NOMO-1 treated with dmso at 0.1 percent for 144 hours (cell line): ENCODE measurements at regions not wholly inside any gene's neighbourhood (a gene's known extent, or its start where the extent isn't known, plus 50 kb on each side); places are given as distances from the start of the nearest gene placed in this dataset.
"Not testable (repeated sequence)": the region's sequence is repeated elsewhere in the genome, so short reads cannot be mapped to it uniquely, and the experiment has no call there.

Experiments used
- DNase-seq: peaks from one replicate; lab custom pipeline; 2025; ENCODE audit not compliant: unreplicated experiment; lab: John Stamatoyannopoulos, UW

DNA sequence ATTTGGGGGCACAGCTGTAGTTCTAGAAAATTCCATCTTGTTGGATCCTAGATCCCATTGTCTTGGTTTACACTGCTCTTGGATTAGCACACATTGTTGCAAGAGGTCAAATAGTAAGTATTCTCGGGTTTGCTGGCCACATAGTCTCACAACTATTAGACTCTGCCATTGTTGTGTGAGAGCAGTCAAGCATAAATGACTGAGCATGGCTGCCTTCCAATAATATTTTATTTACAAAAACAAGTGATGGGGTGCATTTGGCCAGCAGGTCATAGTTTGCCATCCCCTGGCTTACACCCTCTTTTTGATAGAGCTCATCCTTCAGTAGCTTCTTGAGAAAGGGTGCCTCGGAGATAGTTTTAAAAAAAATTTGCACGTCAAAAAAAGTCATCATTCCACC, 77.9 kb upstream of the ALX4 start:
- no peak for DNase-seq

GRCh38 chr11:44388828-44389657, 79.1 kb upstream of the ALX4 start:
- no peak for DNase-seq

- no peak for DNase-seq
Measured at GRCh38 chr11:44389963-44390605, 80.1 kb upstream of the ALX4 start.

DNA sequence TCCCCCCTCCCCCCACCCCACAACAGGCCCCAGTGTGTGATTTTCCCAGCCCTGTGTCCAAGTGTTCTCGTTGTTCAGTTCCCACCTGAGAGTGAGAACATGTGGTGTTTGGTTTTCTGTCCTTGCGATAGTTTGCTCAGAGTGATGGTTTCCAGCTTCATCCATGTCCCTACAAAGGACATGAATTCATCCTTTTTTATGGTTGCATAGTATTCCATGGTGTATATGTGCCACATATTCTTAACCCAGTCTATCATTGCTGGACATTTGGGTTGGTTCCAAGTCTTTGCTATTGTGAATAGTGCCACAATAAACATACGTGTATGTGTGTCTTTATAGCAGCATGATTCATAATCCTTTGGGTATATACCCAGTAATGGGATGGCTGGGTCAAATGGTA, 81.1 kb upstream of the ALX4 start:
- DNase-seq, result not testable (repeated sequence)

DNA sequence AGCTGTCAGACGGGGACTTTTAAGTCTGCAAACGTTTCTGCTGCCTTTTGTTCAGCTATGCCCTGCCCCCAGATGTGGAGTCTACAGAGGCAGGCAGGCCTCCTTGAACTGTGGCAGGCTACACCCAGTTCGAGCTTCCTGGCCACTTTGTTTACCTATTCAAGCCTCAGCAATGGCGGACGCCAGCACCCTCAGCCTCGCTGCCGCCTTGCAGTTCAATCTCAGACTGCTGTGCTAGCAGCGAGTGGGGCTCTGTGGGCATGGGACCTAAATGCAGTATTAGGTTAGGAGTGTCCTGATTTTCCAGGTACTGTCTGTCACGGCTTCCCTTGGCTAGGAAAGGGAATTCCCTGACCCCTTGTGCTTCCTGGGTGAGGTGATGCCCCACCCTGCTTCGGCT, 86.8 kb upstream of the ALX4 start:
- not testable (repeated sequence) for DNase-seq

GRCh38 chr11:44397586-44398178, 87.7 kb upstream of the ALX4 start:
- DNase-seq, result no peak

DNA sequence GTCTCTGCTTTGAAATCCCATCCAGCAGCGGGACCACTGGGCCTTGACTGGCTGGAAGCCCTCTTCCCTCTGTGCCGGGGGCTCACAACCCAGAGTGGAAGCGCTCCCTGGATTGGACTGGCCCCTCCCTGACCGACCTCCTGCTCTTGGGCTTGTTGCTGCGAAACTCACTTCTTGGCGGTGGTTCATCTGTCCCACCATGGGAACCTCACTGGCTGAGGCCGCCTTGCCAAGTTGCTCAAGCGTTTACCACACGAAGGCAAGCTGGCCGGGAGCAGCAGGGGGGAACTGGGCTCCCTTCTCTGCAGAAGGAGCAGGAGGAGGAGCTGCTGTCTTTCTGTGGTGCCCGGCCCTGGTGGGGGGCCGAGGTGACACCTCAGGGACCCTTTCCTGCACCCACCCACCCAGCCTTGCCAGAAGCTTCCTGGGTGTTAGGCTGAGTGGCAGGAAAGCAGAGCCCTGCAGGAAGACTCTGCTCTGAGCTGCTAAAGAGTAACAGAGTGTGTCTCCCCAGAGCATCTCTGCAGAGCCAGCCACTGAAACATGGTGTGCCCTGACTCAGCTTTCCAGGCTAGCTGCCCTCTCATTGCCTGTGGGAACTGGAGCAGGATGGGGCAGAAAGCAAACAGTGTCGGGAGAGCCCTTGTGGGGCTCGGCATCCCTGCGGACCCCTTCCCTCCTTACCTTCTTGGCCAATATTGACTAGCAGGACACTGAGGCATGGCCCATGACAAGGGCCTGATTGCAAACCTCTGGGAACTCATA, 88.5 kb upstream of the ALX4 start:
- DNase-seq, result no peak

GRCh38 chr11:44399968-44400367, 90.0 kb upstream of the ALX4 start:
- no peak for DNase-seq

DNA sequence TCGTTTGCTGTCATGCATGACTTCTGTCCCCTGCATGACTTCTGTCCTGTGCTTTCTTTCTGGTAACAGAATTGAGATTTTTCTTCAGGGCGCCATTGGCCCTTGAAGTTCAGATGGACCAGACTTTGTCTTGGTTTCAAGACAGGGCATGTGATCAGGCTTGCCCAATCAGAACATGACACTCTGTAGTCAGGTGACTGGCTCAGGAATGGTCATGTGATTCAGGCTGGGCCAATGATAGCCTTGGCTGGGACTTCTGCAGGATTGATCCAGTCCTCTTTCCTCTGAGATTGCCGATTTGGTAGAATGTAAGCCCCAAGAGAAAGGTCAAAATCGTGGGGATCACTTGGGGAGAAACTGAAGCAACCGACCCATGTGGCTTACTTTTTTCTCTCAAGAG, 90.5 kb upstream of the ALX4 start:
- DNase-seq, result no peak

DNA sequence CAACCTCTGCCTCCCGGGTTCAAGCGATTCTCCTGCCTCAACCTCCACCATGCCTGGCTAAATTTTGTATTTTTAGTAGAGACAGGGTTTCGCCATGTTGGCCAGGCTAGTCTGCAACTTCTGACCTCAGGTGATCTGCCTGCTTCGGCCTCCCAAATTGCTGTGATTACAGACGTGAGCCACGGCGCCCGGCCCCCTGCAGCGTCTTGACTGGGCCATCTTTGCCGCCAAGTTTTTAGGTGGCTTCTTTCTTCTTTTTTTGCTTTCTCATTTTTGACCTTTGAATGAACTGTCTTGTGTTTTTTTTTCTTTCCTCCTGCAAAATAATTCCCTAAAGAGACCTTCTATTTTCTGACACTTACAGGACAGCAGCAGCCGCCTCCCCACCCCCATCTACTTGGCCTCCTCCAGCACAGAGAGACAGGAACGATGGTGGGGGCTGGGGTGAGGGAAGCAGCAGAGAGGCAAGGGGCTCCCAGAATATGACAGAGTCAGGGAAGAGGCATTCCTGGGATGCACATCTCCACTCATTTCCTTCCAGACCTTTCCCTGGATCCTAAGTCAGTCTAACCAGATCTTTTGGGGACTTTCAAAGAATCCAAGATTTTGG, 92.6 kb upstream of the ALX4 start:
- no peak for DNase-seq

DNA sequence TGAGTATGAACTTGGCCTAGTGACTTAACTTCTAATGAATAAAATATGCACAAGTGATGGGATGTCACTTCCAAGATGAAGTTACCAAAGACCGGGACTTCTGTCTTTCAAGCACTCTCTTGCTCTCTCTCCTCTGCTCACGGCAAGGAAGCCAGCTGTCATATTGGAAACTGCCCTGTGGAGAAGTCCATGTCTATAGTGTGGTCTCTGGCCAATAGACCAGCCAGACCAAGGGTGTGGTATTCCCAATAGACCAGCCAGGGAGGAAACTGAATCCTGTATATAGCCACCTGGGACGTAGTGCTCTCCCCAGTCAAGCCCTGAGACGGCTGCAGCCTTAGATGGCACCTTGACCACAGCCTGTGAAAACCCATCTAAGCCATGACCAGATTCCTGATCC, 93.2 kb upstream of the ALX4 start:
- DNase-seq, result no peak

DNA sequence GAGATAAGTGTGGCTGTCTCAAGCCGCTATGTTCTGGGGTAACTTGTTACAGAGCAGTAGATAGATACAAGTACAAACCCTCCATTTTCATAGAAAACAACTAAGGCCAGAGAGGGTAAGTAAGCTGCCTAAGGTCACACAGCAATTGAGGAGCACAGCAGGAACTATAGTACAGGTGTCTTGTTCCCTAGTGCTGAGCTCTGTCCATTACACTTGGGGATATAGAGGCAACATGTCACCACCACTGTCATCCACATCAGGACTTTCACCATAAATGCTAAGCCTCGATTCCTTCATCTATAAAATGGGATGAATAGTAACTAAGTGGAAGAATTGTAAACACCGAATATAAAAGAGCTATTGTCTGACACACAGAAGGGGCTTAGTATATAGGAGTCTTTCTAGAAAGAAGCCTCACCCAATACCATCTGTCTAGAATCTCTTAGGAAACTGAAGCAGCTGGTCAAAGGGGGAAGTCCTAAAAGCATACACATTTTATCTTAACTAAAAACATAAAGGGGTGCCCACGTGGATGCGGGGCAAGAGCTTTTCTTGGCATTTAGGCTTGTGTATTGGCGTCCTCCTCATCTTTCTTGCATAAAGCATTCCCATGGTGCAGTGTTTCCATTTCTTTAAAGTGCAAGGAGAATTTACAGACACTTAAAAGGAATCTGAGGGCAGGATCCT, 93.8 kb upstream of the ALX4 start:
- no peak for DNase-seq

GRCh38 chr11:44404301-44404700, 94.4 kb upstream of the ALX4 start:
- DNase-seq, result no peak

- DNase-seq, result no peak
Measured at GRCh38 chr11:44404736-44405395, 94.9 kb upstream of the ALX4 start.

GRCh38 chr11:44407211-44407996, 97.5 kb upstream of the ALX4 start:
- no peak for DNase-seq

- no peak for DNase-seq
Measured at GRCh38 chr11:44408141-44408540, 98.2 kb upstream of the ALX4 start.

DNA sequence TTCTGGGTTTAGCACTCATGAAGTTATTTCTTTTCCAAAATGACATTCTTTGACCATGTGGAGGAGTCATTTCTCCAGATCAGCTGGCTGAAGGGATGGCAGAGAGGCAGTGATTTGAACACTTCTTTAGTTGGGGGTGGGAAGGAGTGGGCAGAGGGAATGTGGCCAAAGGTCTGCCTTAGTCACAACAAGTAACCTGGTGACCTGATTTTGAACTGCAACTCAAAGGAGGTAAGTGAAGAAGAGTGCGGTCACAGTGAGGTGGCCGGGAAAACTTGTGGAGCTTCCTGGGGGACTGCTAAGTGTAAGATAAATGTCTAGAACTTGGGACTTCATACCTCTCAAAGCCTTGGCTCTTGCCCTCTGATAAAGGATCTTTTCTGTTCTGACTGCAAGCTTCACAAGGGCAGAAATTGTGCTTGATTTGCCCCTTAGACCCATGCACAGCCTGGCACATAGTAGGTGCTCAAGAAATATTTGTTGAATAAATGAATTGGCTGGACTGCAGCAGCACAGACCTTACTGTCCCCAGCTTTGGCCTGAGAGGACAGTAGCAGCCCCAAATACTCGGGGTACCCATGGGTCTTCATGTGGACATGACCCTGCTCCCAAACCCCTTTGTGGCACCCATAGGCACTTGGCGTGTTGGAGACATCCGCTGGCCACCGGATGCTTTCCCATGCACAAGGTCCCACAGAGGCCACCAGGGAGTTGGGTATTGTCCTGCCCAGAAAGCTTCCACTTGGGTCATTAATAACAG, 99.0 kb upstream of the ALX4 start:
- no peak for DNase-seq

GRCh38 chr11:44409558-44410236, 99.8 kb upstream of the ALX4 start:
- DNase-seq, result no peak
